ENCODE measurements at regions not wholly inside any gene's neighbourhood (a gene's known extent, or its start where the extent isn't known, plus 50 kb on each side); places are given as distances from the start of the nearest gene placed in this dataset.
"Not testable (repeated sequence)": the region's sequence is repeated elsewhere in the genome, so short reads cannot be mapped to it uniquely, and the experiment has no call there.

DNA sequence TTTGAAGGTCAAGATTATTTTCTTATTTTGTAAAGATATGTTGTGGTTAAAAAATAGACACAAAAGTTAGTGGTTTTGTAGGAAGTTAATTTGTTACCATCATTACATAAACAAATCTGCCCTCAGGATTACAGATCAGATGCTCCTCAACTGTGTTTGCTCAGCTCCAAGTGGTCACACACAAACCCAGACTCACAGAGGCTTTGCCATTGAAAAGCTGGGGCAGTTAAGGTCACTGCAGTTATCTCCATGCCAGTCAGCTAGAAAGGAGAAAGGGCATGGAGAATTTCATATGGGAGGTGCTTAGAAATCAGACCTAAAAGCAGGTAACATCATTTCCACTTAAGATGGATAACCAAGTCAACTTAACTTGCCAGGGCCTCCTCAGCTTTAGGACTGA, 825.7 kb upstream of the GBE1 start:
- no peak for DNase-seq

GRCh38 chr3:82586414-82586813, 825.0 kb upstream of the GBE1 start:
- DNase-seq = no peak

GRCh38 chr3:82586002-82586401, 824.6 kb upstream of the GBE1 start:
- DNase-seq = not testable (repeated sequence)

DNA sequence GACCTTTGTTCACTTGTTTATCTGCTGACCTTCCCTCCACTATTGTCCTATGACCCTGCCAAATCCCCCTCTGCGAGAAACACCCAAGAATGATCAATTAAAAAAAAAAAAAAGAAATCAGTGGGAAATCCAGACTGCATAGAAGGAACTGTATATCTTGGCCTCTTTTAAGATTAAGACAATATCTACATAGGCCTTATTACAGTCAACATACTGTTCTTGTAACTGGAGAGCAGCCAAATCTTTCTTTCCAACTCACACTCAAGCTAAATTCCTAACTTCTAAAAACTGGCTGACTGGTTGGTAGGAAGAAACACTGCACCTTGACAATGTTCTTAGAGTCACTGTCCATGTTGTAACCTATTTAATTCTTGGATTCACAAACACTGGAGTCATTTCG, 824.1 kb upstream of the GBE1 start:
- DNase-seq = not testable (repeated sequence)

DNA sequence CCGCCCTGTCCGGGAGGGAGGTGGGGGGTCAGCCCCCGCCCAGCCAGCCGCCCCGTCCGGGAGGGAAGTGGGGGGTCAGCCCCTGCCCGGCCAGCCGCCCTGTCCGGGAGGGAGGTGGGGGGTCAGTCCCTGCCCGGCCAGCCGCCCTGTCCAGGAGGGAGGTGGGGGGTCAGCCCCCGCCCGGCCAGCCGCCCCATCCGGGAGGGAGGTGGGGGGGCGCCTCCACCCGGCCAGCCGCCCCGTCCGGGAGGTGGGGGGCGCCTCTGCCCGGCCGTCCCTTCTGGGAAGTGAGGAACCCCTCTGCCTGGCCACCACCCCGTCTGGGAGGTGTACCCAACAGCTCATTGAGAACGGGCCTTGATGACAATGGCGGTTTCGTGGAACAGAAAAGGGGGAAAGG, 823.4 kb upstream of the GBE1 start:
- DNase-seq = not testable (repeated sequence)

GRCh38 chr3:82584415-82584814, 823.0 kb upstream of the GBE1 start:
- not testable (repeated sequence) for DNase-seq

DNA sequence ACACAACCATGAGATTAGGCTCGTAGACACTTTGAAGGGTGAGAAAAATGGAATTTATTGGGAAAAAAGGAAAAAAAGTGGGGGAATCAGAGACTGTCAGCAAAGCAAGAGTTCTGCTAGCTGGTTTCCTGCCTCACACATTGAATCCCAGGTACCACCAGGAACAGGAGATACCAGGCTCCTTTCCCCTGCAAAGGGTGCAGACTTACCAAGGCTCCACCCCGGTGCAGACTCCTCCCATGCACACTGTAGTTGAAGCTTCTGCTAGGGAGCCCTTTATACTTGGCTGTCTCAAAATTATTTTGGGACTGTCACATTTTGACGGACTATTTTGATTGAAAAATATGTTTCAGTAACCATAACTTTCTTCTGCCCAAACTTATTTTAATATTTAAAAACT, 819.9 kb upstream of the GBE1 start:
- DNase-seq = no peak

- DNase-seq = no peak
Measured at GRCh38 chr3:82572721-82573120, 811.3 kb upstream of the GBE1 start.

DNA sequence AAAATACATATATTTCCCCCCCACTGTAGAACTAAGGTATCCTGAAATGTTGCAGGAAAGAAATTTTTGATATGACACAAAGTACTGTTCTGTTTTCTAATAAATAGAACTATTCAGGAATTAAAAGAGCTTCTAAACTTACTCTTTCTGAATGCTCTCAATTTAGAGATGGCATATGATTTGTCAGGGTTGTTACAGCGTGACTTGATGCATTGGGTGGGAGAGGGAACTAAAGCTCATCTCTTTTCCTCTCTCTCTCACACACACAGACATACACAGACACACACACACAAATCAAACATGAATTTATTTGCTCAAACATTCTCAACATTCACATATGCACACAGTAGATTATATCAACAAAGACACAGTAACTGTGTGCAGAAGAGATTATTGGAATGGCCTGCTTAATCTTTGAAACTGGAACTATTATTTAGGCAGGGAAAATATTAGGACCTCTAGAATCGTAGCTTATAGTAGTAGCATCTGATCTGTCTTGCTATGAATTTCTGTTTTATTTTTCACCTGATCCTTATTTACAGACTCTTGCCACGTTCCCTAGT, 807.4 kb upstream of the GBE1 start:
- no peak for DNase-seq

DNA sequence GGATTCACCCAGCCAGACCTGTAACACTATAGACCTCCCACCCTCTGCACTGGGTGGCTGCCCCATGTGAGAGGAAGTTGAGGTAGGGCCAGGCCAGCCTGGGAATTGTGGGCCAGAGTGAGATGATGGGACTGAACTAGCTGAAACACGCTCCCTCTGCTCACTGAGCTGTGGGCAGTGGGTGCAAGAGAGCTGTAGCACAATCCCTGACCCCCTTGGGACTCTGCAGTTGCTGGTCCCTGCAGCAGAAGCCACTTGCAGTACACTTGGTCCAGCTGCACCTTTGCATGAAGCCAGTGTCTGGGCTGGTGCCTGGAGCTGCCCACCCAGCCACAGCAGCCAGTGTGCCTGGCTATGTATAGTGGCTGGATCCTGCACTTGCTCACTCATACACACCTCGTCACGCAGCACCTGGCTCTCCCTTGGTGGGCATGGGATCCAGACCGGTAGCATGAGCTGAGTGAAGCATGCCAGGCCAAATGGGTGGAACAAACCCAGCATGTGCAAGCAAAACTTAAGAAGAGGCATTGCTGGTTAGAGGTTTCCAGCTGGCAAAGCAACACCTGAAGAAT, 805.7 kb upstream of the GBE1 start:
- no peak for DNase-seq

DNA sequence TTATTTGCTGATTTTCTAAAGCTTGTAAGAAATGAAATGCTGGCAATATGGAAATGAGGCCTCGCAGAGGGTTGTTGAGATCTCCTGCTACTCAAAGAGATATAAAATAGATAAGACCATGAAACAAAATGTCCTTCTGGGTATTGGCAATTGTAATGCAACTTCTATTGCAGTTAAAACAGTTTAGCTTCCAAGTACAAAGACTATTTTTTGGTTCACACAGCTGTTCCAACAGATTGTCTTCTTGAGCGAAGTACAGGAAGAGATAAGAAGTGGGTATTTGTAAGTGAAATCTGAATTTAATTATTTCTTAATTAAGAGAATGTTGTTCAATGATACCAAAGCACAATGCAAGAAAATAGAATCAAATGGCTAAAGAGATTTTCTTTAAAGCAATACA, 801.5 kb upstream of the GBE1 start:
- DNase-seq = no peak

- DNase-seq = no peak
Measured at GRCh38 chr3:82561784-82562183, 800.3 kb upstream of the GBE1 start.

DNA sequence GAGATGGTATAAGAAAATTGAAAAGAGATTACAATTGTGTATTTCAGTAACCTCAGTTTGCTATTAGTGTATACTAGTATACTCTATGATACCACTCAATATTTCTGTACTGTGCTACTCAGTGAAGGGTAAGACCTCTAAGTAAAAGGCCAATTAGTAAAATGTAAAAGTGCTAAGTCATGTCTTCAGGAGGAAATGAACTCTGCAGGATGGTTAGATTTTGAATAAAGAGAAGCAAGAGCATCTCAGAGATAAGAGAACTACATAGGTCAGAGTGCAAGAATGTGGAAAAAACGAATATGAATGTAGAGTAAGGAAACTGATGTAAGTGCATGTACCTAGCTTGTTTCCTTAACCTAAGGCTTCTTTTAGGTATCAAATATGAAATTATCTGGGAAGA, 796.6 kb upstream of the GBE1 start:
- no peak for DNase-seq

GRCh38 chr3:82556113-82556512, 794.7 kb upstream of the GBE1 start:
- no peak for DNase-seq

DNA sequence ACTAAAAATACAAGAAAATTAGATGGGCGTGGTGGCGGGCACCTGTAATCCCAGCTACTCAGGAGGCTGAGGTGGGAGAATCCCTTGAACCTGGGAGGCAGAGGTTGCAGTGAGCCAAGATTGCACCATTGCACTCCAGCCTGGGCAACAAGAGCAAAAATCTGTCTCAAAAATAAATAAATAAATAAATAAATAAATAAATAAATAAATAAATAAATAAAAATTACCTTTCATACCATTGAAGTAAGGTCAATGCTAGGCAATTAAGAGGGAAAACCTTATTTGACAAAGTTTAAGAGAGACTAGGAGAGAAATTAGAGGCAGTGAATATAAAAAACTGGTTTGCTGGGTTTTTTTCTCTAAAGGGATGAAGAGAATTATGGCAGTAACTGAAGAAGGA, 781.1 kb upstream of the GBE1 start:
- not testable (repeated sequence) for DNase-seq

- DNase-seq = no peak
Measured at GRCh38 chr3:82521657-82522056, 760.2 kb upstream of the GBE1 start.

- no peak for DNase-seq
Measured at GRCh38 chr3:82520846-82521245, 759.4 kb upstream of the GBE1 start.

- DNase-seq = no peak
Measured at GRCh38 chr3:82509951-82510603, 748.6 kb upstream of the GBE1 start.

DNA sequence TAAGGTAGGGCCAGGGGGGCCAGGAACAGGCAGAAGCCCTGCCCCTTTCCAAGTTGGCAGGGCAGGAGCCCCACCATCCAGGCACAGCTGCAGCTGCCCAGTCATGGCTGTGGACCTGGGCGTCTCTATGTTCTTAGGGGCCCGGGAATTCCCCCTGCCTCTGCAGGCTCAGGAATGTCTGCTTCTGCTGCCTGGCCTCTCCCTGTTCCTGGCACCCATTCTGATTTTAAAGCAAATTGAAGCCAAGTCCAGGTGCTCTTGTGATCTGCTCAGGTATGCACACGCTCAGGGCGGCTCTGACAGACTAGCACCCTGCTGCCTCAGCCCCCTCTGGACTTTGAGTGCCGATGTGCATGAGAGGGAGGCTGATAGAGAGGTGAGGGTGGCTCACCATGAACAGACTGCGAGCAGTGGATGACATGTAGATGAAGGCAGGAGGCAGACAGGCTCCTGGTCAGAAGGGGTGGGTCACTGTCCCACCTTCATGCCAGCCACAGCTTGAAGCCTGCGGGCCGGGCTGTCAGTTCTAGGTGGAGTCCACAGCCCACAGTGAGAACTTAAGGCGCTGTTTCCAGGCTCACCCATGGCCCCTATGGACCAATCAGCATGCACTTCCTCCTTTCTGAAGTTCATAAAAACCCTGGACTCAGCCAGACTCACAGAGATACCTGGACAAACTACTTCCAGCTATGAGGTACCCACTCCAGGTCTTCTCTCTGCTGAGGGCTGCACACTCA, 747.8 kb upstream of the GBE1 start:
- no peak for DNase-seq

DNA sequence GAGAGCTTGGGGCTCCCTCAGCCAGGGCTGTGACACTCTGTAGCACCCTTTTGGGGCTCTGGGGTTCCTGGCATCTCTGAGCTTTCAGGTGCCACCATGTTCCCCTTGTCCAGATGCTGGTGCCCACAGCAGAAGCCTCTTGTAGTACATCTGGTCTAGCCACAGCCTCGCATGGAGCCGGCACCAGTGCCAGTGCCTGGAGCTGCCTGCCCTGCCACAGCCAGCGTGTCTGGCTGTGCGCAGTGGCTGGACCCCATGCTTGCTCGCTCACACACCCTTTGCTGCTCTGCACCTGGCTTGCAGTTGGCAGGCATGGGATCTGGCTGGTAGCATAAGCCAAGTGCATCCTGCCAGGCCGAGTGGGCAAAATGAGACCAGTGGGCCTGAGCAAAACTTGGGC, 744.8 kb upstream of the GBE1 start:
- DNase-seq = no peak

DNA sequence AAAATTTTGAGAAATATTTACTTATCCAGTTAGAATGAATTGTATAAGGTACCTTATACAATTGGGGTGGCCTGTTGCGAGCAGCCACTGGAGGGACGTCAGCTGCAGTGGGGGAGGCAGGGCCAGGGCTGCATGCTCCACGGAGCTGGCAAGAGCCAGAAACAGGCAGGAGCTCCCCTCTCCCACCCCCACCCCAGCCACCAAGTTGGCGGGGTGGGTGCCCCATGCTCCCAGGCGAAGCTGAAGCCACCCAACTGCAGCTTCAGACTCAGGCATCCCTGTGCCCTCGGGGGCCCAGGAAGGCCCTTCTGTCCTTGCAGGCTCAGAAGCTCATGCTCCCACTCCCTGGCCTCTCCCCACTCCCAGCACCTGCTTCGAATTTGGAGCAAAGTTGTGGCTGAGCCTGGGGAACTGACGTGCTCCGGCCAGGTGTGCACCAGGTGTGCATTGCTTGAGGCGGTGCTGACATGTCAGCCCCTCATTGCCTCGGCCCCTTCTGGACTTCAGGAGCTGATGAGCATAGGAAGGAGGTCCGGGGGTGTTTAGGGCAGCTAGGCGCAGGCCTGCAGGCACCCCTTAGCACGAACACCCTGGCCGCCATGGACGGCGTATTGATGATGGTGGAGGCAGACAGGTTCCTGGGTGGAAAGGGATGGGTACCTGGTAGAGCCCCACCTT, 743.8 kb upstream of the GBE1 start:
- no peak for DNase-seq

DNA sequence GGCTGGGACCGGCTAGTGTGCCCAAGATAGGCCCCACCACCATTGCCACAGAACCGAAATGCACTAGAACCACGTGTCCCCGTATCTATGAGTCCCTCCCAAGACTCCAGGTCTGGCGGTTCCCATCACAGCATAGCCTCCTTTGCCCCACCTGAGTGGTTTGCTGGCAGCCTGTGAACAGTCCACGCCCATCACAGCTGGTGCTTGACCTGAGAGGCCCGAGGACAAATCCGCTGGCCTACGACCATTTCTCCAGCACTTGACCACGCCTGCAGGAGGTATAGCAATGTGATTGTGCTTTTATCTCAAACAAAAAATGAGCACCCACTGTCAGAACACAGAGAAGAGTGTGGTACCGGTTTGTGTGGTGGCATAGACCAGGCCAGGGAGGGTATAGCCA, 736.7 kb upstream of the GBE1 start:
- DNase-seq = no peak

DNA sequence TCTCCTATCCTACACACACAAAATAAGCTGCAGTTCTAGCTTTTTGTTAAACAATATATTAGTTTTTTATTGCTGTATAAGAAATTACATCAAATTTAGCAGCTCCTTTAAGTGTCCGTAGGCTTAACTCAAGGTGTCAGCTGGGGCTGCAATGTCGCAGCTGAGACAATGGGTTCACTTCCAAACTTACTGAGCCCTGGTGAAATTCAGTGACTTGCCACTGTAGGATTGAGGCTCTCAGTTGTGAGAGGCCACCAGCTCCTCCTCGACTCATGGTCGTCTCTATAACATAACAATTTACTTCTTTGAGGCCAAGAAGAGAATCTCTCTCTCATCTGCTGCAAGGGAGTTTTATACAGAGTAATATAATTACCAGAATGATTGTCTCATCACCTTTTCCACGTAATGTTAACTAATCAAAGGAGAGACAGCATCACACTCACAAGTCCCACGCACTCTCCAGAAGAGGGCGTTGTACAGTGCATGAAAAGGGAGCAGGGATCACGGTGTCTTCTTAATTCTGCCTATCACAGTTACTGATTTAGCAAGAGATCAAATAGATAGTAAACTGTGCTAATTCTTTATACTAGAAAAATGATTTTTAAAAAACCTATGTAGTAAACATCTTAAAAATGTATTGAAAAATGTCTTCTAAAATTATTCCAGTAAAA, 735.6 kb upstream of the GBE1 start:
- DNase-seq = no peak
